GM19023 (cell line): ENCODE measurements at regions not wholly inside any gene's neighbourhood (a gene's known extent, or its start where the extent isn't known, plus 50 kb on each side); places are given as distances from the start of the nearest gene placed in this dataset.

ENCODE experiments used
- ATAC-seq: cut with Tn5 transposase; IDR thresholded peaks from one replicate; pipeline ENCODE4 v1.9.1; 2021; ENCODE audit warnings: mild to moderate bottlenecking, moderate library complexity; ENCODE audit not compliant: unreplicated experiment

GRCh38 chr16:79337906-79338305, 262.6 kb downstream of the MAF start:
- ATAC-seq: no peak

- ATAC-seq: no peak
These were observed 263.9 kb downstream of the MAF start for GRCh38 chr16:79336437-79337229.

- no peak for ATAC-seq
These were observed 266.4 kb downstream of the MAF start for GRCh38 chr16:79334127-79334526.

GRCh38 chr16:79331066-79331465, 269.5 kb downstream of the MAF start:
- no peak for ATAC-seq

- ATAC-seq: no peak
These were observed 270.6 kb downstream of the MAF start for GRCh38 chr16:79329967-79330366.

GRCh38 chr16:79329166-79329521, 271.4 kb downstream of the MAF start:
- no peak for ATAC-seq

GRCh38 chr16:79328402-79329165, 272.0 kb downstream of the MAF start:
- no peak for ATAC-seq

- ATAC-seq: no peak
These were observed 272.7 kb downstream of the MAF start for GRCh38 chr16:79327836-79328235.

- ATAC-seq: no peak
These were observed 274.0 kb downstream of the MAF start for GRCh38 chr16:79326549-79326948.

- no peak for ATAC-seq
These were observed 275.2 kb downstream of the MAF start for GRCh38 chr16:79325226-79325945.

- no peak for ATAC-seq
These were observed 279.6 kb downstream of the MAF start for GRCh38 chr16:79320956-79321355.

GRCh38 chr16:79318143-79318899, 282.2 kb downstream of the MAF start:
- ATAC-seq: no peak

- ATAC-seq: no peak
These were observed 283.0 kb downstream of the MAF start for GRCh38 chr16:79317521-79317920.

- no peak for ATAC-seq
These were observed 283.5 kb downstream of the MAF start for GRCh38 chr16:79317026-79317425.

GRCh38 chr16:79316004-79316458, 284.5 kb downstream of the MAF start:
- peak; percentile 72 for ATAC-seq

GRCh38 chr16:79312502-79312901, 288.0 kb downstream of the MAF start:
- no peak for ATAC-seq

- ATAC-seq: no peak
These were observed 289.8 kb downstream of the MAF start for GRCh38 chr16:79310710-79311109.

GRCh38 chr16:79309606-79310005, 290.9 kb downstream of the MAF start:
- ATAC-seq: no peak

- ATAC-seq: no peak
These were observed 293.3 kb downstream of the MAF start for GRCh38 chr16:79307214-79307613.

- ATAC-seq: no peak
These were observed 295.5 kb downstream of the MAF start for GRCh38 chr16:79305074-79305473.

GRCh38 chr16:79303959-79304387, 296.6 kb downstream of the MAF start:
- no peak for ATAC-seq
